ENCODE measurements at regions not wholly inside any gene's neighbourhood (a gene's known extent, or its start where the extent isn't known, plus 50 kb on each side); places are given as distances from the start of the nearest gene placed in this dataset.
A peak's percentile ranks its signal among the peaks of the same experiment; 100 is the strongest.

DNA sequence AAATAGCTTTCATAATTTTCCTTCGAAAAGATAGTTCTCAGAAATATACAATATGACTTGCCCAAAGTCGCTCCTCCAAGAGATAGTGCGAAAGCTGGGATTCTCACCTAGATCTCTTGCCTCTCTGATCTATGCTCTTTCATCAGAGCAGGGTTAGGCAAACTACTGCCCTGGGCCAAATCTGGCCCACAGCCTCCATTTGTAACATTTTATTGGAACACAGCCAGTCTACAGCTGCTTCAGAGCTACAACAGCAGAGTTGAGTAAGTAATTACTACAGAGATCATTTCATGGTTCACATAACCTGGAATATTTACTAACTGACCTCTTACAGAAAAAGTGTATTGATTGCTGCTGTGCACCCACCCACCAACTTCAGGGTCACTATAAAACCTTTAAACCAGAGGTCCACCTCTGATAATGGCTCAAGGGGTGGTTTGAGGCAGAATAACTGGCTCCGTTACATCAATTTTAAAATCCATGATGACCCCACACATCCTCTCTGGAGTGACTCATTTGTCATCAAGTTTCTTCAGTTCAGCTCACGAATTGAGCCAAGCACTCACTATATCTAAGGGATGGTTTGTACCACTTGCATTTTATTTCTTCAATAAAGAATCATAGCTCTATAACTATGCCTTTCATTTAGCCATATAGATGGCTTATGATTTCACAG lies 1019.0 kb downstream of the XPNPEP1 start:
- TF ChIP-seq EZH2 (IDR thresholded peaks at IDR 0.05; ENCODE audit: borderline replicate concordance, low read length): no peak
- TF ChIP-seq, protein P1, sequence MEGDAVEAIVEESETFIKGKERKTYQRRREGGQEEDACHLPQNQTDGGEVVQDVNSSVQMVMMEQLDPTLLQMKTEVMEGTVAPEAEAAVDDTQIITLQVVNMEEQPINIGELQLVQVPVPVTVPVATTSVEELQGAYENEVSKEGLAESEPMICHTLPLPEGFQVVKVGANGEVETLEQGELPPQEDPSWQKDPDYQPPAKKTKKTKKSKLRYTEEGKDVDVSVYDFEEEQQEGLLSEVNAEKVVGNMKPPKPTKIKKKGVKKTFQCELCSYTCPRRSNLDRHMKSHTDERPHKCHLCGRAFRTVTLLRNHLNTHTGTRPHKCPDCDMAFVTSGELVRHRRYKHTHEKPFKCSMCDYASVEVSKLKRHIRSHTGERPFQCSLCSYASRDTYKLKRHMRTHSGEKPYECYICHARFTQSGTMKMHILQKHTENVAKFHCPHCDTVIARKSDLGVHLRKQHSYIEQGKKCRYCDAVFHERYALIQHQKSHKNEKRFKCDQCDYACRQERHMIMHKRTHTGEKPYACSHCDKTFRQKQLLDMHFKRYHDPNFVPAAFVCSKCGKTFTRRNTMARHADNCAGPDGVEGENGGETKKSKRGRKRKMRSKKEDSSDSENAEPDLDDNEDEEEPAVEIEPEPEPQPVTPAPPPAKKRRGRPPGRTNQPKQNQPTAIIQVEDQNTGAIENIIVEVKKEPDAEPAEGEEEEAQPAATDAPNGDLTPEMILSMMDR (IDR thresholded peaks at IDR 0.05; ENCODE audit: low read length): no peak
- H3K9ac ChIP-seq (ENCODE audit: low read length): no peak overlapping the region

DNA sequence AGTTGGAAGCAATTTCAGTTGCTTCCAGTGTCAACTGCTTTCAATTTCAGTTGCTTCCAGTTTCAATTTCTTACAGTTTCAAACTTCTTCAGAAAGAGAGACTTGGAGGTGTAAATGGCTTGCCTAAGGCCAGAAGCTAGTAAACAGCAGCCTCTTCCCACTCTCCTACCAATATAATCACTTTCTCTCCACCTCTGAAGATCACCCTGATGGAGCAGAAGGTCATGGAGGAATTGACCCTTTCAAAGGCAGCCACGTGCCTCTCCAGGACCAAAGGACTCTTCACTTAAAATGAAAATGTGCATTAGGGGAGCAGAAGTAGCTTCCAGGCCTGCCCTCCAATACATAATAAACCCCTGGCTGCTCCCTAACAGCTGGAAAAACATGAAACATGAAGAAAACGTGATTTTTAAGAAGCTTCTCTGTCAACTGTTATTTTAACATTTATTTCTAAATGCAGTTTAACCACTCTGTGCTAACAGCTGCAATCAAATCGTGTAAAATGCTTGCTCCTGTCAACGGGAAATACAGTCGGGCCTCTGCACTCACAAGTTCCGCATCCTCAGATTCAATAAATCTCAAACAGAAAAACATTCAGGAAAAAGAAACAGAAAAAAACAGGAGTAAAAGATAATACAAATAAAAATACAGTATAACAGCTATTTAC lies 1020.6 kb downstream of the XPNPEP1 start:
- Histone ChIP-seq H3K9me2 (ENCODE audit: low read depth, low read length) (no peaks in the 10 kb centered on the region), H3K4me3 (ENCODE audit: low read depth, low read length, poor library complexity, severe bottlenecking) (no peak overlapping the region), H3K9me3 (ENCODE audit: low read length) (no peaks in the 10 kb centered on the region), H3K27me3 (ENCODE audit: insufficient read depth, low read length) (no peaks in the 10 kb centered on the region), H4K20me1 (ENCODE audit: insufficient read depth, low read length) (no peaks in the 10 kb centered on the region), H3K4me2 (ENCODE audit: low read length) (no peak overlapping the region), H3K27ac (ENCODE audit: low read depth, low read length, poor library complexity, severe bottlenecking) (no peak overlapping the region), H3K79me2 (ENCODE audit: insufficient read depth, low read length) (no peaks in the 10 kb centered on the region), H3K4me1 (ENCODE audit: insufficient read depth, low read length, severe bottlenecking) (peaks cover 13% of the 10 kb centered on the region), H3K9ac (ENCODE audit: low read length) (no peak overlapping the region), H2AFZ (ENCODE audit: low read length) (peak overlapping the region; percentile 59; the same call in 1 of the 2 replicates), H3K36me3 (ENCODE audit: insufficient read depth, low read length) (no peaks in the 10 kb centered on the region), H3F3A (ENCODE audit: insufficient read depth, low read length) (no peaks in the 10 kb centered on the region)
- no peak for TF ChIP-seq EZH2 (IDR thresholded peaks at IDR 0.05; ENCODE audit: borderline replicate concordance, low read length)
- TF ChIP-seq, protein P1 (IDR thresholded peaks at IDR 0.05; ENCODE audit: low read length): no peak

More for the DNA sequence above, 1019.0 kb downstream of the XPNPEP1 start:
- no peaks in the 10 kb centered on the region for H3K36me3 ChIP-seq (ENCODE audit: insufficient read depth, low read length)
- no peaks in the 10 kb centered on the region for H3K9me3 ChIP-seq (ENCODE audit: low read length)
- no peak overlapping the region for H3K4me2 ChIP-seq (ENCODE audit: low read length)
- no peaks in the 10 kb centered on the region for H3K27me3 ChIP-seq (ENCODE audit: insufficient read depth, low read length)
- no peak overlapping the region for H3K27ac ChIP-seq (ENCODE audit: low read depth, low read length, poor library complexity, severe bottlenecking)
- no peaks in the 10 kb centered on the region for H4K20me1 ChIP-seq (ENCODE audit: insufficient read depth, low read length)
- no peak overlapping the region for H2AFZ ChIP-seq (ENCODE audit: low read length)
- H3K9me2 ChIP-seq (ENCODE audit: low read depth, low read length): no peaks in the 10 kb centered on the region
- H3K4me3 ChIP-seq (ENCODE audit: low read depth, low read length, poor library complexity, severe bottlenecking): no peak overlapping the region
- peaks cover 13% of the 10 kb centered on the region for H3K4me1 ChIP-seq (ENCODE audit: insufficient read depth, low read length, severe bottlenecking)
- no peaks in the 10 kb centered on the region for H3F3A ChIP-seq (ENCODE audit: insufficient read depth, low read length)
- H3K79me2 ChIP-seq (ENCODE audit: insufficient read depth, low read length): no peaks in the 10 kb centered on the region

DNA sequence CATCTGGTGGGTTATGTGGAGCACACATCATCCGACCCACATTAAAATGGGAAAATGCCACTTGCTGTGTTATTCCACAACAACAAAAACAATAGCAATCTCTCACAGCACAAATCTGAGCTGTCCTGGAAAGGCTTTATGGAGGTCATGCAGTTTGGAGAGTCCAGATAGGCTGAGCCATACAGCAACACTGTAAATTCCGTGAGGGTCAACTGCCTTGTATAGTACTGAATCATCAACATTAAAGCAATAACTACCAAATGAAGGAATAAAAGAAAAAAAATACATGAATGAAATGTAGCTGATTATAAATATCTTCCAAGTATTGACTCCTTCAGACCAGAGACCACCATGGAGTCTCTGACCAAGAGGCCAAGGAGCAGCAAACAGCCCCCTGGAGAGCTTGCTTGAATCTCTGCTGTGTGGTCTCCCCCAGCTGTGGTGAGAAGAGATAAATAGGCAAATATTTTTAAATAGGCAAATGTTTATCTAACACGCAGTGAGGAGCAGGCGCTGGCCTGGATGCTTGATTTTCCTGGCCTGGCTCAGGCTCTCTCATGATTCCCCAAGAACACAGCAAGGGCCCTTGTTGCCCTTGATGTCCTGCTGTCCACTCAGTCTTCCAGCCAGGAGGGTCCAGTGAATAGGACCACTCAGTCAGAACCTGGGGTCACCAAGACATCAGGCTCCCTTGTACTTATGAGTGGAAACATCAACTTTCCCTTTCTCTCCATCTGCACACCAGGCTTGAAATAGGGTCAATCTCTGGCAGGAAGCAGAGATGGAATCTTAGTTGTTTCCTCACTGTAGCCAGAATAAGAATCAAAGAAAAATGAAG lies 1021.3 kb downstream of the XPNPEP1 start:
- no peaks in the 10 kb centered on the region for H3K27me3 ChIP-seq (ENCODE audit: insufficient read depth, low read length)
- 0 out of 2 replicates have a peak overlapping the region, but pooled peaks have one; percentile 59 for H2AFZ ChIP-seq (ENCODE audit: low read length)
- H3F3A ChIP-seq (ENCODE audit: insufficient read depth, low read length): no peaks in the 10 kb centered on the region
- H3K9me3 ChIP-seq (ENCODE audit: low read length): no peaks in the 10 kb centered on the region
- H3K4me2 ChIP-seq (ENCODE audit: low read length): no peak overlapping the region
- H3K4me3 ChIP-seq (ENCODE audit: low read depth, low read length, poor library complexity, severe bottlenecking): no peak overlapping the region
- no peaks in the 10 kb centered on the region for H3K9me2 ChIP-seq (ENCODE audit: low read depth, low read length)
- H3K36me3 ChIP-seq (ENCODE audit: insufficient read depth, low read length): no peaks in the 10 kb centered on the region
- no peak overlapping the region for H3K27ac ChIP-seq (ENCODE audit: low read depth, low read length, poor library complexity, severe bottlenecking)
- TF ChIP-seq EZH2 (IDR thresholded peaks at IDR 0.05; ENCODE audit: borderline replicate concordance, low read length): no peak
- TF ChIP-seq, protein P1 (IDR thresholded peaks at IDR 0.05; ENCODE audit: low read length): no peak
- peaks cover 18% of the 10 kb centered on the region for H3K4me1 ChIP-seq (ENCODE audit: insufficient read depth, low read length, severe bottlenecking)
- no peaks in the 10 kb centered on the region for H4K20me1 ChIP-seq (ENCODE audit: insufficient read depth, low read length)
- H3K9ac ChIP-seq (ENCODE audit: low read length): no peak overlapping the region
- no peaks in the 10 kb centered on the region for H3K79me2 ChIP-seq (ENCODE audit: insufficient read depth, low read length)

All from OCI-LY1 (cell line).